GM18505 (cell line): ENCODE measurements at regions not wholly inside any gene's neighbourhood (a gene's known extent, or its start where the extent isn't known, plus 50 kb on each side); places are given as distances from the start of the nearest gene placed in this dataset.

Experiments
- ATAC-seq: cut with Tn5 transposase; IDR thresholded peaks from one replicate; pipeline ENCODE4 v1.9.1; 2021; ENCODE audit not compliant: unreplicated experiment
- POLR2A ChIP-seq: IDR thresholded peaks from 4 replicates; pipeline ENCODE4 v1.6.1; 2011; ENCODE audit warnings: borderline replicate concordance; ENCODE audit not compliant: insufficient read depth, insufficient read length; ENCODE audit errors: extremely low read depth

DNA sequence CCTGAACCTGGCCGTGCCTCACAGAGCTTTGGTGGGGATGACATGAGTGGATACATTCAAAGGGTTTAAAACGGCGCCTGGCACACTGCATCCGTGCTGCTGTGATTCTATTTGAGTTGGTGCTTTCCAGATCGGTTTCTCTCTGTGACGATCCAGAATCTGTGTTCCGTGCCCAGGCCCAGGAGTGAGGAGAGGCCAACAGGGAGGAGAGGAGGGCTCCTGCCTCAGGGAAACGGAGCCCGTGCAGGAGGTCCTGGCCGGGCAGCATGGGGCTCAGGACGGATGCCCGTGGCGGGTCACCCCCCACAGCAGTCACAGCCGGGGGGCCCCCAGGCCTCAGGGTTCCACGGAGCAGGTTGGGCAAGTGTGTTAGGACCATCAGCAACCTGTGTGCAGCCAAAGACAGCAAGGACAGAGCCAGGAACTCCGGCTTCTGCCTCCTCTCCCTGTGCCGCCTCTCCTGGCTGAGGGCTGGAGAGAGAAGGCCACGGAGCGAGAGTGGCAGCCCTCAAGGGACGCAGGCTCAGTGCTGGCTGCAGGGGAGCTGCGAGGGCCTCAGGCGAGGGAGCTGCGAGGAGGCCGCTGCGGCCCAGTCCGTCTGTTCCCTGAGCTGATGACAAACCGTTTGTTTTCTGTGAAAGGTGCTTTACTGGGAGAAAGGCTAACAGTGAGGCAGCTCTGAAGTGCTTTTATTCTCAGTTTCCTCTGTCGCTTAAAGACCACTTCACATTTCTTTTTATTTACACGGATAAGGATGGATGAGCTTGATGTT, 99.3 kb downstream of the METRNL start:
- TF ChIP-seq POLR2A: no peak
- no peak for ATAC-seq

DNA sequence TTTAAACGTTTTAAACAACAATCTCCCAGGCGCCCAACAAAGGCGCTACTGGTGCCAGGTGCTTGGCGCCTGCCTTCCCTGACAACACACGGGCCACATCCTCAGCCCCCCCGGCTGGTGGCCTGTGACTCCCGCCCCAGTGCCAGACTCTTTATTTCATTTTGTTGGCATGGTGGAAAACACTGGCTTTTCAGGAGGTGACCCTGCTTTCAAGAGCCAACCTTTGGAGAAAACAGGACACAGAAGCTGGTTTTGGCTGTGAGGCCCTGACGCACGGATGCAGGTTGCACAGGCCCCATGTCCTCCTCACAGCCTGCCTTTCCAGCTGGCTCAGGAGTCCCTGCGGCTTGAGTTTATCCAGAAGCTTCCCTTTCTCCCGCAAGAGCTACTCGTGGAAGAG, 100.0 kb downstream of the METRNL start:
- TF ChIP-seq POLR2A: no peak
- ATAC-seq: no peak

DNA sequence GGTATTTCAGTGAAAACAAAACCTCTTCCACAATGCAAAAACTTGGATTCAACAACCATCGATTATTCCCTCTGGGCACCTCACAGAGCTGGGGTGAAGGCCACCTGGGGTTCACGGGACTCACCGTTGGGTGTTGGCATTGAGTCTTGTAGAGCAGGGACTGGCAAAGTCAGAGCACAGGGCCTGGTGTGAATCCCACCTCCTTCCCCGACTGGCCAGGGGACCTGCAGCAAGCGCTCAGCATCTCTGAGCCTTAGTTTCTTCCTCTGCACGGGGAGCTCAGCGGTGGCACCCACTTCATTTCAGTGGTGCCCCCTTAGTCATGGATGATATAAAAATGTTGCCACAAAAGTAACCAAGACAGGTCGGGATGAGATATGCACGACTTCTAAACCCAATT, 100.4 kb downstream of the METRNL start:
- no peak for ATAC-seq
- TF ChIP-seq POLR2A: no peak

DNA sequence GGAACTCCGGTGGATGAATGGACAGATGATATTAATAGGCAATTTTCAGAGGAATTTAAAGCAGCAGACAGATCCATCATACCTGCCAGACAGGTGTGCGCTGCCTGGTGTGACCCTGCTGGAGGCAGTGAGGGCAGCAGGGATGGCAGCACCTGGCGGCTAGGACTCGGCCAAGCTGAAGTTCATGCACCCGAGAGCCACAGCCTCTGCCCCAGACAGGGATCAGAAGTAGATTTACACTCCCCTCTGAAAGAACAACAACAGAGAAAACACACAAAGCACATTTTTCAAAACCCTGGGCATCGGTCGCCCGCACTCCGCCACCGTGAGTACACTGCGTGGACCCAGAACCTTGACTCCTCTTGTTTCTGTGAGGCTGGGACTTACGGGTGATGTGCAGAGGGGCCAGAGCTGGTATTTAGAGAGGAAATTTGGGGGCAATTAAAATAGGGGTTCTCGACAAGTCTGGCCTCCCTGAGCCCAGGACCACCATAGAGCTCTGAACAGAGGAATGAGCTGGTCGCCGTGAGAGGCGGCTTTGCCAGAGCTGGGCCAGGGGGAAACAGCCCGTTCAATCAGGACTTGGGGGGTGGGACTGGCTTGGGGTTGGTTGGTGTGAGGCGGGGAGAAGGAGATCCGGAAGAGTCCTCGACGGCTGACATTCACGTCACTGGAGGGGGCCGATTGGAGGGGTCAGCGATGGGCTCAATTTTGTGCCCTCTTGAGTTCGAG, 101.0 kb downstream of the METRNL start:
- no peak for TF ChIP-seq POLR2A
- ATAC-seq: no peak

DNA sequence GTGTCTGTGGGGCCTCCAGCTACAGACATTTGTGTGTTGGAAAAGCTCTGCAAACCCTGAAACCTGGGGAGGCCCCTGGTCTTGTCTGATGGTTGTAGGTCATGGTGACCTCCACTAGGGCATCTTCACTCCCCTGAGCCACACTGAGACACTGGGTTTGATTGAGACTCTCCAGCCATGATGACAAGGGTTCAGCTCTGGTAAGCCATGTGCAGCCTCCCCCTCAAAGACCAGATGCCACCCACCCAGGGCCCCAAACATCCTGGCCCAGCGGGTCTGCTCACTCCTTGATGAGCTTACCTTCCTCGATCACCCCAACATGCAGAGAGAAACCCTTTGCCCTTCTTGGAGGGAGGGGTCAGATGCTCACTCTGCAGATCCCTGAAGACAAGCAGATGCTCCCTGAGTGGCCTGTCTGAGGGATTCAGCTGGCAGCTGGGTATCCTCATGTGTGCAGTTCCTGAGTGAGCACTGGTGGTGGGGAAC, 101.6 kb downstream of the METRNL start:
- no peak for ATAC-seq
- TF ChIP-seq POLR2A: no peak

DNA sequence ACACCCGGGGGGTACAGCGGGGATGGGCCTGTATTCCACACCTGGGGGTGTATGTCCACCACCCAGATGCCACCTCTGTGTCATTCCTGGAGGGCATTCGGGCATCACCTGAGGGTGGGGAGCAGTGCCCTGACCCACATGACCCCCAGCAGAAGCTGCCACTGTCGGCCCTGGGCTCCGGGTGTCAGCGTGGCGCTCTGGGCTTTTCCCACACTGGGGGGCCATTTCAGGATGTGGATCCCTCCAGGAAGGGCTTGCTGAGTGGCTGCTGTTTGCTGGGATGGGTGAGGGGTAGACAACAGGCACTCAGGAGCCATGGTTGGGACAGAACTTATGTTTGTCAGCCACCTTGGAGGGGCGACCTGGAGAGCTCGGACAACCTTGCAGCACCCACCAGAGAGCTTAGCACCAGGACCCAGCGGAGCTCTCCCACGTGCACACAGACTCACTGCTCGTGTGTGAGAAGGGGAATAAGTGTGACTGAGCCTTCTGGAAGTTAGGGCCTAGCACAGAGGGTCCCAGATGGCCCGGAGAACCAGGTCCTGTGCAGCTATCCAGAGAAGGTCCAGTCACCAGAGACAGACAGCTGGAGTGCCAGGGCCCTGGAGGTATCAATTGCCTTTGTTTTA, 102.7 kb downstream of the METRNL start:
- no peak for ATAC-seq
- TF ChIP-seq POLR2A: no peak

DNA sequence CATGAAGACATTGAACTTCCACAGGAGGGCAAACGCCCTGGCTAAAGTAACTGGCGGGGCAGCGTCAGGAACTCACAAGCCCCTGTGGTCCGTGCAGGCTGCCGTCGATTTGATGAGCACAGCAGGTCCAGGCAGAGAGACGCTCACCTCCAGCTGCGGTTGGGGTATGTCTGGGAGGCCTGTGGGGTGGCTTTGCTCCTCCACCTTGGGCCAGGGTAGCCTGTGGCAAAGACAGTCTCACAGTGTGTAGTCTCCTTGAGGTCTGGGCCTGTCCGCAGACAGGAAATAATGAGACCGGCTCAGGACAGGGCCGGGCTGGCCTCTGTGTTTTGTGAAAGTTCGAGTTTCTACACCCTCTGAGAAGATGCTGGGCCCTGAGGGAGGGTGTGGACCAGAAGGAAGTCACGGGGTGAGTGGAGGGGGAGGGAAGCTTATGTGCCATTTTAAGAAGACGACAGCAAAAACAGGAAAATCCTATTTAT, 103.3 kb downstream of the METRNL start:
- no peak for ATAC-seq
- no peak for TF ChIP-seq POLR2A

DNA sequence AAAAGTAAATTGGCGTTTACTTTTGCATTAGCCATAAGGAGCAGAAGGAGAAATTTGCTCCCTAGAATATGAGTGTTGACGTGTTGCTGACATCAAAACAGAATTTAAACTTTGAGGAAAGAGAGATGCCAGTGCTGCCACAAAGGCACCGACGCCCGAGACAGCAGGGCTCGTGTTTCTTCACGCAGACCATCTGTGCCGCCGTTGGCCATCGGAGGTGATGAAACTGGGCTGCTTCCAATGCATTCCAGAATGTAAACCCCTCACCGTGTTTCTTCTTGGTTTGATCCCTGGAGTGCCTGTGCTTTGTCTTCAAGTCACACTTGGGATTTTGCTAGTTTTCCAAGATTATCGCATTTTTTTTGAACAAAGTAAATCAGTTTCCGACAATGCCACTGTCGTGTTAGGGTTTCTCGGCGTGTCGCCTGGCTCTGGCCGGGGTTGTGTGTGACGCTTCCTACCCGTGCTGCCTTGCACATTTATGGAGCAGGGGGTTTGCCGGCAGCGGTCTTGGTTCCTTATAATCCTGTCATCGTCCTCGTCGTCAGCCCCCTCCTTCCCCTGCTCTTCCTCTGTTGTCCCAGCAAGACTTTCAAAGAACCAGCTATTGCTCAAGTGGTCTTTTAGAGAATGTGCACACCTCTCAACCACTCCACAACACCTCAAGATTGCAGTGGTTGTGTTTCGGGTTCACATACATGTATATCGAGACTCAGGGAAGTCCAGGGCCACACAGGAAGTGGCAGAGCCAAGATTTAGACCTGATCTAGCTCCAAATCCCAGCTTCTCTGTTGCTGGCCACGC, 103.9 kb downstream of the METRNL start:
- no peak for ATAC-seq
- no peak for TF ChIP-seq POLR2A

DNA sequence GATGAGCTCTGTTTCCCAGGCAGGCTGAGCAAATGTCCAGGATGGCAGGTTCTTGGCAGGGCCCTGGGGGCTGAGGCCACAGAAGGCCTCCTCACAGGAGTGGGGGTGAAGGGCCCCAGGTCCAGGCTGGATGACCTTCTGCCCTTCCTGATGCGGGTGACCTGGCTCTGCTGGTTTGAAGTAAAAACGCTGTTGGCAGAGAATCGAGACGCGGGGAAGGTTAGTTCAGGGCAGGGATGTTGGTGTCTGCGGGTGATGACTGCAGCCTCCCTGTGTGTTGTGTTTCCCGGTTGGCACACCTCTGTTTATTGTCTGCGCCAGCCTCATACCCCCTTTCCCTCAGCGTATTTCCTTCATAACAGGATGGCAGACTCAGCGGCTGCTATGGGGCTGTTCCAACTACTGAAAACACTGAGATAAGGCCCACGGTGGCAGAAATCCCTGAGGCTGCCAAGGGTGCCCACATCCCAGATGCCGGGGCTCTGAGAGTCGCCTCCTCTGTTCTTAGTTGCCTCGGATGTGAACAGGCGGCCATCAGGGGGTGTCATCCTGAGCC, 104.6 kb downstream of the METRNL start:
- ATAC-seq: no peak
- TF ChIP-seq POLR2A: no peak

DNA sequence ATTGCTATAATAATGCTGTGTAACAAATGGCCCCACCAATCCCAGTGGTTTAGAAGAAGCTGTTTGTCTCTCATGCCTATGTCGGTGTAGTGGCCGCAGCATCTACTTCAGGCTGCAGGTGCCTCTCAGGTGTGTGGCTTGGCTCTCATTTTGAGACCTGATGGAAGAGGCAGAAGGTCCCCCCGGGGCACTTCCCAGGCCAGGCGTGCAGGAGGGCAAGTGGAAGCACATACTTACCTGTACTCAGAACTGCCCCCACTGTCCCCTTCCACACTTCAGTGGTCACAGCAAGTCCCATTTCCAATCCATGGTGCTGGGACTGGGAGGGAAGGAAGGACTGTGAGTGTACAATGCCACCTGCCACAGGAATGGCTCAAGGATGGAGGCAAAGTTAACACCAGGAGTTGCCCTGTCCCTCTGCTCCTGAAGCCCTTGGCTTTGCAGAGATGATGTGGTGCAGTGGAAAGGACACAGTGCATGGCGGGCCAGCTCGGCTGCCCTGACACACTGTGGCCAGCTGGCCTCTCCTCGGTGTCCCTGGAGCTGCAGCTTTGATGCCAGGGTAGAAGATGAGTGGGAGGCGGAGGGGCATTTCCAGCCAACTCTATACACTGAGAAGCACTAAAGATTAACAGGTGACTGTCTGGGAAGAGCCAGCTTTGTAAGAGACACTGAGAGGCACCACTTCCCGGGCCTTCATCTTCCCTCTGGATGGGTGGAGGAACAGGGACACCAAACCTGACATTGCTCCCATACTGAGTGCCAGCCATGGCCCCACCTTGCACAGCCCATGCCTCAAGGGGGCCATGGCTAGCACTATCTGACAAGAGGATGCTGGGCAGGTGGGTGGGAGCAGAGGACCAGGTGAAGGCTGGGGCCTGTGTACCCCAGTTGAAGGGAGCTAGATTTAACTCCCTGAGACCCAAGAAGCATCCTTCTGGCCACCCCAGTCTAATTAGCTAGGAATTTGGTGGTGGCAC, 105.9 kb downstream of the METRNL start:
- TF ChIP-seq POLR2A: no peak
- no peak for ATAC-seq

DNA sequence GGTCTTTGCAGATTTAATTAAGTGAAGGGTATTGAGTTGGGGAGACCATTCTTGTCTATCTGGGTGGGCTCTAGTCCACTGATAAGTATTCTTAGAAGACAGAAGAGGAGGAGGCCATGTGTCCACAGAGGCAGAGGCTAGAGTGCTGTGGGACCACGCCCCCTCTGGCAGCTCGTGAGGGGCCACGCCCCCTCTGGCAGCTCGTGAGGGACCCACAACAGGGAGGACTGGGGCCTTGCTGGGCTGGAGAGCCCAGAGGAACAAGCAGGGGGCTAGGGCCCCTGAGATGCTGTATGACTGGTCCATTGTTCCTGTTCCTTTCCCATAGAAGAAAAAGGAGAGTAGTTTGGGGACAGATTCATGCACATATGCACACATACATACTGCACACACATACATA, 106.8 kb downstream of the METRNL start:
- ATAC-seq: no peak

More for the DNA sequence above, 106.8 kb downstream of the METRNL start:
- no peak for TF ChIP-seq POLR2A
